HEK293T (cell line): ENCODE measurements at regions not wholly inside any gene's neighbourhood (a gene's known extent, or its start where the extent isn't known, plus 50 kb on each side); places are given as distances from the start of the nearest gene placed in this dataset.

Experiments
- CTCF ChIA-PET: fragments of 350-600 bp; formaldehyde crosslinking; extraction: SDS; loops from one replicate; lab custom pipeline; 2021; ENCODE audit warnings: antibody characterized with exemption, inconsistent platforms; lab: Yijun Ruan, JAX
- POLR2A ChIA-PET: fragments of 350-600 bp; formaldehyde crosslinking; extraction: SDS; loops from one replicate; lab custom pipeline; 2020; ENCODE audit warnings: antibody characterized with exemption, inconsistent platforms; lab: Yijun Ruan, JAX
- DNase-seq: peaks from one replicate; pipeline ENCODE4 v3.0.0; 2012; ENCODE audit warnings: mixed read lengths; ENCODE audit errors: extremely low spot score
- ARNT ChIP-seq: fragments of 450-650 bp; IDR thresholded peaks from 2 replicates; pipeline ENCODE4 v1.6.1; 2017; ENCODE audit warnings: mild to moderate bottlenecking
- BHLHE40 ChIP-seq: fragments of 450-650 bp; IDR thresholded peaks from 2 replicates; pipeline ENCODE4 v1.6.1; 2016; ENCODE audit warnings: mild to moderate bottlenecking, moderate library complexity, borderline replicate concordance
- CTBP1 ChIP-seq: fragments of 450-650 bp; IDR thresholded peaks from 2 replicates; pipeline ENCODE4 v1.6.1; 2016; ENCODE audit warnings: borderline replicate concordance
- ELF4 ChIP-seq: fragments of 450-650 bp; IDR thresholded peaks from 2 replicates; pipeline ENCODE4 v1.6.1; 2017; ENCODE audit warnings: antibody characterized with exemption
- FOXA1 ChIP-seq: fragments of 450-650 bp; IDR thresholded peaks from 2 replicates; pipeline ENCODE4 v1.6.1; 2016; ENCODE audit warnings: mild to moderate bottlenecking
- FOXK2 ChIP-seq: fragments of 450-650 bp; IDR thresholded peaks from 2 replicates; pipeline ENCODE4 v1.6.1; 2016; ENCODE audit warnings: mild to moderate bottlenecking
- FOXM1 ChIP-seq: fragments of 450-650 bp; IDR thresholded peaks from 2 replicates; pipeline ENCODE4 v1.6.1; 2017; ENCODE audit warnings: mild to moderate bottlenecking, borderline replicate concordance
- HDGF ChIP-seq: fragments of 450-650 bp; IDR thresholded peaks from 2 replicates; pipeline ENCODE4 v1.6.1; 2017; ENCODE audit warnings: antibody characterized with exemption, borderline replicate concordance
- L3MBTL2 ChIP-seq: fragments of 450-650 bp; conservative IDR thresholded peaks from 2 replicates; pipeline ENCODE4 v1.6.1; 2016; ENCODE audit warnings: mild to moderate bottlenecking
- LEF1 ChIP-seq: fragments of 450-650 bp; IDR thresholded peaks from 2 replicates; pipeline ENCODE4 v1.6.1; 2017; ENCODE audit warnings: mild to moderate bottlenecking, borderline replicate concordance
- NFRKB ChIP-seq: fragments of 450-650 bp; IDR thresholded peaks from 2 replicates; pipeline ENCODE4 v1.6.1; 2016; ENCODE audit warnings: mild to moderate bottlenecking, moderate library complexity
- PKNOX1 ChIP-seq: fragments of 450-650 bp; IDR thresholded peaks from 2 replicates; pipeline ENCODE4 v1.6.1; 2016
- SP1 ChIP-seq: fragments of 450-650 bp; IDR thresholded peaks from 2 replicates; pipeline ENCODE4 v1.6.1; 2017
- SUZ12 ChIP-seq: fragments of 450-650 bp; IDR thresholded peaks from 2 replicates; pipeline ENCODE4 v1.6.1; 2016; ENCODE audit warnings: mild to moderate bottlenecking
- TARDBP ChIP-seq: fragments of 450-650 bp; IDR thresholded peaks from 2 replicates; pipeline ENCODE4 v1.6.1; 2016
- ZNF384 ChIP-seq: fragments of 450-650 bp; IDR thresholded peaks from 2 replicates; pipeline ENCODE4 v1.6.1; 2016

- TF ChIP-seq PKNOX1: no peak
- no peak for TF ChIP-seq FOXK2
- no peak for TF ChIP-seq BHLHE40
- no peak for TF ChIP-seq SUZ12
- TF ChIP-seq HDGF: no peak
- no peak for TF ChIP-seq NFRKB
- TF ChIP-seq TARDBP: no peak
- no peak for TF ChIP-seq ELF4
- no peak for TF ChIP-seq FOXM1
- TF ChIP-seq CTBP1: no peak
- TF ChIP-seq L3MBTL2: no peak
- TF ChIP-seq ZNF384: no peak
- TF ChIP-seq FOXA1: no peak
- TF ChIP-seq SP1: no peak
- TF ChIP-seq ARNT: no peak
- no peak for TF ChIP-seq LEF1
- POLR2A ChIA-PET: no interaction called here
Observed at GRCh38 chr6:121020656-121021055, 313.6 kb downstream of the TBC1D32 start.

GRCh38 chr6:121008553-121008952 is 325.7 kb downstream of the TBC1D32 start:
- ChIA-PET CTCF (no interaction called here), POLR2A (no interaction called here)
- no peak for DNase-seq
- TF ChIP-seq L3MBTL2 (no peak), TARDBP (no peak), HDGF (no peak)

More at GRCh38 chr6:121020656-121021055, 313.6 kb downstream of the TBC1D32 start:
- DNase-seq: no peak
- CTCF ChIA-PET: no interaction called here

- DNase-seq: no peak
- POLR2A ChIA-PET: no interaction called here
- TF ChIP-seq SUZ12: no peak
- TF ChIP-seq FOXK2: no peak
- TF ChIP-seq FOXM1: no peak
- TF ChIP-seq HDGF: no peak
- no peak for TF ChIP-seq L3MBTL2
- no peak for TF ChIP-seq PKNOX1
- no peak for TF ChIP-seq NFRKB
- TF ChIP-seq LEF1: no peak
- TF ChIP-seq ARNT: no peak
- no peak for TF ChIP-seq ELF4
- no peak for TF ChIP-seq ZNF384
- CTCF ChIA-PET: no interaction called here
Observed at GRCh38 chr6:121006024-121006423, 328.3 kb downstream of the TBC1D32 start.

GRCh38 chr6:121000381-121000780 is 333.9 kb downstream of the TBC1D32 start:
- POLR2A ChIA-PET: no interaction called here
- CTCF ChIA-PET: no interaction called here
- TF ChIP-seq LEF1 (no peak), ZNF384 (no peak), FOXK2 (no peak), HDGF (no peak), L3MBTL2 (no peak)
- no peak for DNase-seq

- DNase-seq: no peak
- no peak for TF ChIP-seq BHLHE40
- TF ChIP-seq SP1: no peak
- TF ChIP-seq TARDBP: no peak
- no peak for TF ChIP-seq CTBP1
- no peak for TF ChIP-seq ARNT
- TF ChIP-seq NFRKB: no peak
- no peak for TF ChIP-seq PKNOX1
- no peak for TF ChIP-seq FOXA1
- TF ChIP-seq SUZ12: no peak
- TF ChIP-seq FOXK2: no peak
- CTCF ChIA-PET: interaction anchor here (0.6 kb wide), 1 partner anchor 59 kb away, joined by 3 read pairs; no protein-coding TSS in a partner anchor
- POLR2A ChIA-PET: no interaction called here
Observed at GRCh38 chr6:120996340-120996739, 337.9 kb downstream of the TBC1D32 start.

GRCh38 chr6:120994573-120994967 is 339.7 kb downstream of the TBC1D32 start:
- ChIA-PET CTCF (no interaction called here), POLR2A (no interaction called here)
- no peak for DNase-seq
- TF ChIP-seq ARNT (no peak), LEF1 (no peak), FOXA1 (no peak), HDGF (no peak), FOXM1 (no peak), FOXK2 (no peak)

- ChIA-PET CTCF (no interaction called here), POLR2A (no interaction called here)
- no peak for DNase-seq
- no peak for TF ChIP-seq SP1
- TF ChIP-seq FOXK2: no peak
- no peak for TF ChIP-seq BHLHE40
- TF ChIP-seq PKNOX1: no peak
- TF ChIP-seq HDGF: no peak
- no peak for TF ChIP-seq SUZ12
- TF ChIP-seq FOXM1: no peak
- TF ChIP-seq CTBP1: no peak
- TF ChIP-seq L3MBTL2: no peak
- no peak for TF ChIP-seq ELF4
Observed at GRCh38 chr6:120993929-120994572, 340.2 kb downstream of the TBC1D32 start.
